ENCODE measurements at regions not wholly inside any gene's neighbourhood (a gene's known extent, or its start where the extent isn't known, plus 50 kb on each side); places are given as distances from the start of the nearest gene placed in this dataset.
A peak's percentile ranks its signal among the peaks of the same experiment; 100 is the strongest.
"Not testable (repeated sequence)": the region's sequence is repeated elsewhere in the genome, so short reads cannot be mapped to it uniquely, and the experiment has no call there.

DNA sequence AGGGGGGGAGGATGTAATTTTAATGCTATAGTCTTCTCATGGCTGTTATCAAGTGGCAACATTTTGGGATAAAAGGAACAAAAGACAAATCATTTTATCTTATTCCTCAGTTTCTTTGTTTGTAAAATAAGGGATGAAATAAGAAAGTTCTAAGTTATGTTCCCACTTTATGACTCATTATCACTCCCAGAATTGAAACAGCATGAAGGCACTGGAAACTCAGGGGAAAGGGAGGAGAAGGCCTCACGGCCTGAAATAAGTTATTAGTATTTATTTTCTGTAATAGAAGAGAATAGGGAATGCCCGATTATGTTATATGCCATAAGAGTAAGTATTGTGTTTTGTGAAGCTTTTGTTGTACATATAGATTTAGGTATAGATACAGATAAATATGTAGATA is 85.0 kb upstream of the NAMPT start:
- DNase-seq: no peak

DNA sequence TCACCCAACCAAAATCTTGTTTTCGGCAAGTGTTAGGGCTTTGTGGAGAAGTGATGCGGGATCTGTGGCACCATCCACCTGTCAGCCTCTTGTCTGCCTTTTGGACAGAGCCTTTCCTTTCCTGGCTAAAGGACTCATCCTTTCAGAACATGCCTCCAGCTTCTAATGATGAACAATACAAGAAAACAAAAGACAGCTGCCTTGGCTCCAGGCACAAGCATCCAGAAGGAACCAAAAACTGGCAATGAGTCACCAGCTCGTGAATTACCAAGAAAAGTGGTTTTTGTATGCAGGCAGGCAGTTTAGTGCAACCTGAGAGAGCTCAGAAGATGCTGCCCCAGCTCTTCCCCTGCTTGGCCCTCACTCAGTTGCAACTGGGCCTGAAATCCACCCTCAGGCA is 84.6 kb upstream of the NAMPT start:
- no peak for DNase-seq

DNA sequence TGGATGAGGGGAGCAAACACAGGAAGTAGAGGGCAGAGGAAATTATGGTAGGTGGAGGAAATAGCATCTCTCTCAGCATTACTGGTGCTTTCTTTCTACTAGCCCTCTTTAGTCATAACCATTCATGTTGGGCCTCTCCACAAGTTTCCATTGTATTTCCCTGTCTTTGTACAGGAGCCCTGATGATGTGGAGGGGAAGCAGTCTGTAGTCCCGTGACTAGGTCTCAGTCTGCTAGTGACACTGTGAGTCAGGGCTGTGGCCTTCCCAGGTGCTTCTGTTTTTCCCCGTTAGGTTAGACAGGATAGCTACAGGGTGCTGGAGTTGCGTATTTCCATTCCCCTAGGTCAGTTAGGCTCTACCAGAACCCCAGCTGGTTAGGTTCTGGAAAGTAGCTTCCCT is 82.9 kb upstream of the NAMPT start:
- DNase-seq: no peak

DNA sequence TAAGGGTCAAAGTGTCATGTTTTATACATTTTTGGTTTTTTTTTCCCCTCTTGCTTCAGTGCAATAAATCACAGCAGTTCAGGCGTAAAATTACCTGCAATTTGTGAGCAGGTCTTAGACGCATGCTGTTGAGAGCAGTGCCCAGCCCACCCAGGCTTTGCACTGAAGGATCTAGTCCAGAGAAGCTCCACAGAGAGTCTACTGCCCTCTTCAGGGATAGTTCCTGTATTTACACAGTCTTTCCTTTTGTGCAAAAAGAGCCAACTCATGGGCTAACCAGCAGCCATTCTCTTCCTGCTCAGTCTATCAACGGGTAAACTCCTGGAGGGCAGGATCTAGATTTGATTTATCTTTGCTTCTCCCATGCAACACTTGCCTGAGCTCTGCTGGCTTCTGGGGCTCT is 82.2 kb upstream of the NAMPT start:
- no peak for DNase-seq

DNA sequence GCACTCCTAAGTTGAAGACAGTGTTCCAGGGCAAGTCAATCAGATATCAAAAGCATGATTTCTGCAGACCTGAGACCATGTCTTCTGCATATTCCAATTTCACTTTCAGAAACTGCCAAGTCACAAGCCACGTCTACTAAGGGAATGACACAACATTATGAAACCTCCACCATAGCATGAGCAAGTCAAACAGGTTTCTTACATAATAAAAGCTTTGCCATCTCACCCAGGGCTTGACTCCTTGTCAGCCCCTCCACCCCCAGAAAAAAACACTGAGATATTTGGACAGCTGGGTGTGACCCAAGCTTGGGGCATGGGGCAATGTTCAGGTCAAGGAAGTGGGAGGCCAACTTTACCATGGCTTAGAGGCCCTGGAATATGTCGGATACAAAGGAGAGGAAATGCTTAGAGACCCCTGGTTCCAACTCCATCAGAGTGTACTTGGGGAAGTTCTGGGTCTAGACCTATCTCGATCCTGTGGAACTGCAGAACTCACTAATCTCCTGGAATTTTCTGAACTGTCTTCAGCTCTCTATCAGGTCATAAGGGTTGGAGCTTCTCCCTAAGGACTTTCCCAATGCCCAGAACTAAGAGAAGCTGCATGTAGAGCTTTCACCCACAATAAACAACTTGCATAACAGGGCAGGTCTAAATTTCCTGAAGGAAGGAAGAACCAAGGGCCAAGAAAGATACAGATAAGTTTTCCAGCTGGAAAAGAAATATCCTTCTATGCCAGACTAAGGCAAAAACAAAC is 80.6 kb upstream of the NAMPT start:
- no peak for DNase-seq

DNA sequence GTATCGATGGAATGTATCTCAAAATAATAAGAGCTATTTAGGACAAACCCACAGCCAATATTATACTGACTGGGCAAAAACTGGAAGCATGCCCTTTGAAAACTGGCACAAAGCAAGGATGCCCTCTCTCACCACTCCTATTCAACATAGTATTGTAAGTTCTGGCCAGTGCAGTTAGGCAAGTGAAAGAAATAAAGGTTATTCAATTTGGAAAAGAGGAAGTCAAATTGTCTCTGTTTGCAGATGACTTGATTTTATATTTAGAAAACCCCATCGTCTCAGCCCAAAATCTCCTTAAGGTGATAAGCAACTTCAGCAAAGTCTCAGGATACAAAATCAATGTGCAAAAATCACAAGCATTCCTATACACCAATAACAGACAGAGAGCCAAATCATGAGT is 77.7 kb upstream of the NAMPT start:
- DNase-seq: not testable (repeated sequence)

DNA sequence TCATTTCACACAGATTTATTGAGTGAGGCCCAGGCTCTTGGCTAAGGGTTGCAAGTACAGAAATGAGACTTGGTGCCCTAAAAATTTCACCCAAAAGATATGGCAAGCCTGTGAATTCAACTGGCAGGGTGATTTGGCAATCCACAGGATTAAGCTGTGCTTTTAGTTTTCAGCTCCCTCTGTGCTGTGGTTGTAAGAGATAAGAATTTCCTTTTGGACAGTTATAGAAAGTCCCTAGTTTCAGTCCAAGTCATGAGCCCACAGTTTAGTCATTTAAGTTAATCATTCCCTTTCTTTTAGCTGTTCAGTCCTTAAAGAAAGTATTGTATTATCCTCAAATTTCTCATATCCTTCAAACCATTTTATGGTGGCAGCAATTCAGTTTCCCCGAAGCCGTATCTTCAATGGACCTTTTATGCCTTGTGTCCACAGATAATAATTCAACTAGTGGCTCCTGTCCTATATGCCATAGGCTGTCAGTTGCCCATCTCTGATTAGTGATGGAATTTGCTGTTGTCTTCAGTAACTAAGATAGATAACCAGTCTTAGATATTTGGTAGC is 73.4 kb upstream of the NAMPT start:
- DNase-seq: no peak

DNA sequence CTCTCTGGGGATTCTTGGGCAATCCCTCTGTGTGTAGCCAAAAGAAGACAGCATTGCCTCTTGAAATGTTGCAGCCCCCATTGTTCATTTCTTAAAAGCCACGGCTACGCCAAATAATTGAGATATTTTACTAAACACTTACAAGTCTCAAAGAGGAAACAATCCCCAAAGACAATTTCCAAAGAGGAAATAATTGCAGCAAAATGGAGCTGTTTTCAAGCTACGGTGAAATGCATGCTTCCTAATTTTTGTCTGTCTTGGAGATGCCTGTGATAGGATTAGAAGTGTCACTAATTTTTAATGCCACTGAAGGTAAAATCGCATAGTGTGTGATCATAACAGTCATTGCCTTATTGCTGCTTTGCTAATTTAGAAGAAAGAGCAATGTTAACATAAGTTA is 72.9 kb upstream of the NAMPT start:
- no peak for DNase-seq

DNA sequence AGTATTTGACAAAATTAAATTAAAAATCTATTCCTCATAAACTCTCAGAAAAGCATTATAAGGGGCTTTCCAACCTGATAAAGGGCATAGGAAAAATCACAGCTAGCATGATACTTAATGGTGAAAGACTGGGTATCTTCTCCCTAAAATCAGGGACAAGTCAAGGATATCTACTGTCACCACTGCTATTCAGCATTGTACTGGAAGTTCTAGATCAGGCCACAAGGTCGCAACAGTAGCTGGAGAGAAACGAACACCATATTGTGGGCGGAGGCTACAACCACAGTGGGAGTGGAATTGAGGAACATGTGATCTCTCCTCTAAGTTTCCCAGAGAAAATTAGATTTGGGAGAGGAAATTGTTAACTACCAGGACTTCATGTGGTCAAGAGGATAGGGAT is 70.0 kb upstream of the NAMPT start:
- DNase-seq: no peak

DNA sequence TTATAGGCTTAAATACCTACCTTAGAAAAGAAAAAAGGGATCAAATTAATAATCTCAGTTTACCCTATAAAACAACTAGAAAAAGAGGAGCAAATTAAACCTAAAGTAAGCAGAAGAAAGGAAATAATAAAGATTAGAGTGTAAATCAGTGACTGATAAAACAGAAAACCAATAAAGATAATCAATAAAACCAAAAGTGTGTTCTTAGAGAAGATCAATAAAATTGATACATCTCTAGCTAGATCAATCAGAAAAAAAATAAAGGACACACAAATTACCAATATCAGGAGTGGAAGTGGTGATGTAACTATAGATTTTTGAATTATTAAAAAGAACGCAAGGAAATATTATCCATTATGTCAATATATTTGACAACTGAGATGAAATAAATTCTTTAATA is 69.2 kb upstream of the NAMPT start:
- no peak for DNase-seq

DNA sequence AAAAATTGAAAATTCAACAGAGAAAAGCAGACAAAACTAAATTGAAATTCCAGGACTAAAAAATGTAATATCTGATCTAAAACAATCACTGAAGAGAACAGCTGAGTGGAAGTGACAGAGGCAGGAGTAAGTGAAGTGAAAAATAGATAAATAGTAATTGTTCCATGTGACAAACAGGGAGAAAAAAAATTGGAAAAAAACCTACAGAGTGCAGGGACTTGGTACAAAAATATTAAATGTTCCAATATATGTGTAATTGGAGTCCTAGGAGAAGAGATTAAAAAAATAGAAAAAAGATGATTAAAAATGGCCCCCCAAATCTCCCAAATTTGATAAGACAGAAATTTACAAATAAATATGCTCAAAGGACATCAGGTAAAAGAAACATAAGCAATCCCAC is 63.4 kb upstream of the NAMPT start:
- DNase-seq: no peak

DNA sequence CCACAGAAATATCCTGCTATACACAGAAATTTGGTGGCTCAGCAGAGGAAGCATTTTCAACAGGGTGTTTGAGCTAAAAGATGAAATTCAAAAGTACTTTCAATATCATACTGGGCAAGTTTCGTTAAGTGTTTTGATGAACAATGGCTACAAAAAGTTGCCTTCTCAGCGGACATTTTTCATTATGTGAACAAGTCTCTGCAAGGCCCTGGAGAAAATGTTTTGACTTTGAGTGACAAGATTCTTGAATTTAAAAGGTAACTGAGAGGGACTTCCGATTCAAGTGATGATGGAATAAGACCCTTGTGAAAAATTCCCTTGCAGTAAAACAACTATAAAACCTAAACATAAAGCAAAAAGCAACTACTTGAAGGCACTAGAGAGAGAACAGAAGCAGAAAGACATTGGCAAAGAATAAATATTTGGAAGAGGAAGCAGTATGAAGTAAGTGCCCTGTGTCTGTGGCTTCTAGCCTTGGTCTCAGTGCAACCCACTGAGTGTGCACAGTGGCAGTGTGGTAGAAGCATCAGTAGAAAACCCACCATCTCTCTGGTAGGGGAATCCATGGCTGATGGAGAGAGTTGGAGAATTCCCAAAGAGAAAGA is 62.5 kb upstream of the NAMPT start:
- DNase-seq: peak; percentile 8

DNA sequence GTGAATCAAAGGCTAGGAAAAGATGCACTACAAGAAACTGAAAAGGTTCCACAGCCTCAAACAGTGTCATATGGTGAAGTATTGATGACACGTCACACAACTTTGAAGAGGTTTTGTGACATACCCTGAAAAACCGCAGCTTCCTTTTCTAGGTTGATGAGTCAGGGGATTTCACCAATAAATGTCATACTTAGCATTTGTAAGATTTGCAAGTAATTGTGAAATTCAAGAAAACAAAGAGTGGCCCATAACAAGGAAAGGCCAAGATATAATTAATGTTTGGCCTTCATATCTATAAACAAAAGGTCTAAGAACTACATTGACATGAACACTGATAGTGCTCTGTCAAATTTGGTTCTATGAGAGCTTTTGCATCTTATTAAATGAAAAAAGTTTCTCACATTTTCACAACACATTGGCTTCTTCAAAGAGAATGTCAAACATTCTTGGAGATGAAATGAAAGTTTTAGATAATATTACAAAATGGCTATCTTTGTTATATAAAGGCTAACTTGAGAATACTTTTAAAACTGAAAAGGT is 62.0 kb upstream of the NAMPT start:
- no peak for DNase-seq

DNA sequence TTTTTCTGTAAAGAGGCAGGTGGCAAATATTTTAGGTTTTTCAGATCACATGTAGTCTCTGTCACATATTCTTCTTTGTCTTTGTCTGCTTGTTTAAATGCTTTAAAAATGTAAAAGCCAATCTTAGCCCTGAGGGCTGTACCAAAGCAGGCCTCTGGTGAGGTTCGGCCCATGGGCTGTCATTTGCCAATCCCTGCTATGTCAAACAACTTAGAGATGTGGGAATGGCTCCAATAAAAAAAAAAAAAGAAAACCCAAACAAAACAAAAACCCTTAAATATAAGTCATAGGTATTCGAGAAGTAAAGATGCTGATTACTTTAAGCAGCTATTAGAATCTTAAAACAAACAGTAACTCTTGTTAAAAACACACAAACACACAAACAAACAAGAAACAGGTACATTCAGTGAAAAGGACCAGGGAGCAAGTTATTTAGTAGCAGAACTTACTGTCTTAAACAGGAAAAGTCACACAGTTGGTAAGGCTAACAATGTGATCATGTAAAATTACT is 61.4 kb upstream of the NAMPT start:
- DNase-seq: no peak

DNA sequence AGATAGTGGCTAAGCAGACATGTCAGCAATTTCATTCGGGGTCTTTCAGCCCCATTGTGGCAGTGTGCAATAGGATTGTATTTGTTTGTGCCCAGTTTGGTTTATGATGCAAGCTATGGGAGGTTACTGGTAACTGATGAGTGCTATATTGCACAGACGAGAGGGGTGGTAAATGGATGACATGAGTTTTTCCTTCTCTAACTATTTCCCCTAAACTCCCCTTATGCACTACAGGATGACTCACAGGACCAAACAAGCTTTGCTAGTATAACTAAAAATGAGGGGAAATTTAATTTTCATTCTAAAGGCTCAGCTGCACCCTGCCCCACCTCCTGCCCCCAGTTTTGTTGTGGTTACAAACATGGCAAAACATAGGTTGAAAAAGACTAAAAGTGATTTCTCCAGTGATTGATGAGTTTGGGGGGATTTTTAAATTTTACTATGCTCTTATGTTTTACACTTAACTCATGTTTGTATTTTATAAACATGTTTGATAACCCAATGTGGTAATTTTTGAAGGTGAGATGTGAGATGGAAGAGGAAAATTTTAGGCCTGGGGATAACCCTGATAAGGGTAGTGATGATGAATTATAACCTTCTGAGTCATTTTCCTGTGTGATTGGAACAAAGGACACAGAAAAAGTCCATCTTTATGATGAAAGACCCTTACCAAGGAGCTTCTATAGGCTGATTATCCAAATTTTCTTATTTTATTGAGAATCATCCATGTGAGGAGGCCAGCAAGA is 60.8 kb upstream of the NAMPT start:
- DNase-seq: no peak

DNA sequence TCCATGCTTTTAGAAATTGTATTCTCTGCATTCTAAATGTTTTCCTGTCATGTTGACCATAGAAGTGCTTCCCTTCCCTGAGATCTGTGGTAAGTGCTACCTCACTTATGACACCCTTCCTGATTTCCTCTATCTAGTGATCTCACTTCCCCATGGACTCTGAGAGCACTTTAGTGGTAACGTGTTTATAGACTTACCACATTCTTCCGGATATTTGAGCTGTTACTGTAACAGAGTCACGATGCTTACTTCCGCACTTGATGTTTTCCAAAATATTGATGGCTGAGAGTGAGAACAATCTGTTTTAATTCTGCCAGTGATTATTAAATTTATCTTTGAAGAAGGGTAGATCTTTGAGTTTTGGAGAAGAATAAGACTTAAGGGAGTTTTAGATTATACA is 60.1 kb upstream of the NAMPT start:
- no peak for DNase-seq

DNA sequence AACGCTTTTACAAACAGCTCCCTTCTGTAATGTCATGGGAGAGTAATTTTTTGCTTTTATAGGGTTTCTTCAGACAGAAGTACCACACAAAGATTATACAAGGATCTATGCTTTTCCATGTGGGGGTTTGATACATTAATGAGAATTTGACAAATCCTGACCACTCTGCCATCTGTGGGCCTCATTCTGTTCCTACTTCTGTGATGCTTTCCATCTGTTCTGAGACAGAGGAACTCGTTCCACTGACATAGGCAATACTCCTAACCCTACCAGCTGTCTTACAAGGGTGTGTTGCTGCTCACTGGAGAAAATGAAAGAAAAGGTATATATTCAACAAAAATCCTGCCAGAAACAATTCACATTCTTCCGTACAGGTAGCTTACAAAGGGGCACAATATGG is 59.4 kb upstream of the NAMPT start:
- DNase-seq: no peak

DNA sequence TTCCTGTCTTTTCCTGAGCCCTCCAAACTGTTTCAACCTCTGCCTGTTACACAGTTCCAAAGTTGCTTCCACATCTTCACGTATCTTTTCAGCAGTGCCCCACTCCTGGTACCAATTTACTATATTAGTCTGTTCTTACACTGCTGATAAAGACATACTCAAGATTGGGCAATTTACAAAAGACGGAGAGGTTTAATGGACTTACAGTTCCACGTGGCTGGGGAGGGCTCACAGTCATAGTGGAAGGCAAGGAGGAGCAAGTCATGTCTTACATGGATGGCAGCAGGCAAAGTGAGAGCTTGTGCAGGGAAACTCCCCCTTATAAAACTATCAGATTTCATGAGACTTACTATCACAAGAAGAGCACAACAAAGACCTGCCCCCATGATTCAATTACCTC is 57.3 kb upstream of the NAMPT start:
- not testable (repeated sequence) for DNase-seq

DNA sequence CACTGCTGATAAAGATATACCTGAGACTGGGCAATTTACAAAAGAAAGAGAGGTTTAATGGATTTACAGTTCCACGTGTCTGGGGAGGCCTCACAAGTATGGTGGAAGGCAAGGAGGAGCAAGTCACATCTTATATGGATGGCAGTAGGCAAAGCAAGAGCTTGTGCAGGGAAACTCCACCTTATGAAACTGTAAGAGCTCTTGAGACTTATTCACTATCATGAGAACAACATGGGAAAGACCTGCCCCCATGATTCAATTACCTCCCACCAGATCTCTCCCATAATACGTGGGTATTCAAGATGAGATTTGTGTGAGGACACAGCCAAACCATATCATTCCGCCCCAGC is 55.4 kb upstream of the NAMPT start:
- not testable (repeated sequence) for DNase-seq

DNA sequence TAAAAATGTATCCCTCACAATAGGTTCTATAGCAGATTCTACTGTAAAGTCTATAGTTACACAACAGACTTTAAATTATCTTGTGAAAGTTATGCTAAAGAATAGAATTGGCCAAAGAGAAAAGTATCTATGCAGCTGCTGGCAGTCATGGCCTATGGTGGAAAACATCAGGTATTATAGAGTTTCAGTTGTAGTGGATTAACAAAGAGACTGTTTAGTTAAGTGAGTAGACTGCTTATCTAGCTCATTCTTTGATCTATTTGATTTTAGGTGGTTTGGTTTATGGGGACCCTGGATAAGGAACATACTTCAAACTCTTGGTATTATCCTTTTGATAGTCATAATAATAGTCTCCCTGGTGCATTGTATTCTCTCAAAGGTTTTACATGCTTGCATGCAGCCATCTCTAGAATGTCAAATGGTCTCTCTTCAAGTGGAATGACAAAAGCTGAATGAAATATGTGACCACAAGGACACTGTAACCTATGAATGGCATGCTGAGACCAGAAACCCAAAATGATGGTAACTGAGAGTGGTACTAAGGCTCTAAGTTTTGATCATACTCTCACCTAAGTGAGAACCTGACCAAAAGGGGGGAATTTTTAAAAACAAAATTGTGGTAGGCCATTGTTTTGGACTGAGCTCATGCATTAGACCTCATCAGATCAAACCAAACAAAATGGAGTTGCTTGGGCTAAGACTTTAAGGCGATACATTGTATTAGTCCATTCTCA is 54.9 kb upstream of the NAMPT start:
- no peak for DNase-seq

DNA sequence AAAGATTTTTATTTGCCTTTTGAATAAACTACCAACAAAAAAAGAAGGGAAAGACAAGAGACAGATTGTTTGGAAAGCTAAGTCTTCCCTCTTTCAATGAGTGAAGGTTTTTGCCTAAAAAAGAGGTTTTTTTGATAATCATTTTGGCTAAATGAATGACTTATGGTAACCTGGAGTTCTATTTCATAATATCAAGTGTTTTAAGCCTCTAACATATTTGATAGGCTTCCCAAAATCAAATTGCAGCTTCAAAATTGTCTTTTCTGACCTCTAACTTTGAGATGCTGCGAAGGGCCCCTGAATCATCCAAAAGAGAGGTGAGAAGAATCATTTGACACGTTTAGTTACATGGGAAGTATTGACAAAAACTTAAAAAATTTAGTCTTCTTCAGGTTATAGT is 53.0 kb upstream of the NAMPT start:
- no peak for DNase-seq

DNA sequence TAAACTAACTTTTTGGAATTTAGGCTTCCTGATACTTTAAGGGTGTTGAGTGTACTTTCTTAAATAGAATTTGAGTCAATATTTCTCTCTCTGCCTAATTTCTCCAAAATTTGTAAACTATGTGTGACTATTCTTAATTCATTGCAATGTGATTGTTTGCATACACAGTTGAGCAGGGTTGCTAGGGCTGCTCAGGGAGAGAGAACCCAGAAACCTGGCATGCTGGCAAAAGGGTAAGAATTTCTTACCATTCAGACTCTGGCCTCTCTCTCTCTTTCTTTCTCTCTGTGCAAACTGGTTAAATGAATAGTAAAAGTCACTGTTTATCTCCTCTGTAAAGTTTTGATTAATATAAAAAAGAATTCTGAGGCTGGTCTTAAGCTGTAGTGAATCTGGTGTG is 51.0 kb upstream of the NAMPT start:
- no peak for DNase-seq

Measured in DMS79 (cell line).